ENCODE measurements at regions not wholly inside any gene's neighbourhood (a gene's known extent, or its start where the extent isn't known, plus 50 kb on each side); places are given as distances from the start of the nearest gene placed in this dataset.

DNA sequence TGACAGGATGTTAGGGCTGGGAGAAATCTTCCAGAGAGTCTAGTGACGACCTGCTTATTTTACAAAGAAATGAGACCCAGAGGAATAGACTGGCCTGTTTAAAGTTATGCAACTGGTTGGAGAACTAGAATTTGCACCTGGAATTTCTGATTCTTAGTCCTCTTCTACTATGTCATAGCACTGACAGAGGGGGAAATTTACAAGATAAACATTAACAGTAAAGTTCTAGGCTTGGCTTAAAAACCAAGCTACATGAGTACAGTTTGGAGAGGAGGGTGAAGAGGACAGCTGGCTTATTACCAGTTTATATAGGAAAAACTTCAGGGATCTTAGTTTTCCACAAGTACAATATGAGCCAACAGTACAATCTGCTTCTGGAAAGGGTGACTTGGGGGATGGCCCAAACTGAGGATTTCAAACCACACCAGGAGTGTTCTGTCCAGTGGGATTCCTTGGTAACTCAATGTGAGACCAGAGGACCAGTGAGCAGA is 269.6 kb downstream of the CD109 start:
- Histone ChIP-seq H3K4me3 (no peak overlapping the region), H3K36me3 (no peaks in the 10 kb centered on the region), H3K4me1 (no peaks in the 10 kb centered on the region), H3K27me3 (replicated peaks in 1 of 7) (no peaks in the 10 kb centered on the region), H3K9me3 (no peaks in the 10 kb centered on the region), H3K27ac (no peak overlapping the region)
- TF ChIP-seq POLR2AphosphoS5 (IDR thresholded peaks at IDR 0.05) (no peak), POLR2A (IDR thresholded peaks at IDR 0.05) (no peak)
- TF ChIP-seq, protein P1, sequence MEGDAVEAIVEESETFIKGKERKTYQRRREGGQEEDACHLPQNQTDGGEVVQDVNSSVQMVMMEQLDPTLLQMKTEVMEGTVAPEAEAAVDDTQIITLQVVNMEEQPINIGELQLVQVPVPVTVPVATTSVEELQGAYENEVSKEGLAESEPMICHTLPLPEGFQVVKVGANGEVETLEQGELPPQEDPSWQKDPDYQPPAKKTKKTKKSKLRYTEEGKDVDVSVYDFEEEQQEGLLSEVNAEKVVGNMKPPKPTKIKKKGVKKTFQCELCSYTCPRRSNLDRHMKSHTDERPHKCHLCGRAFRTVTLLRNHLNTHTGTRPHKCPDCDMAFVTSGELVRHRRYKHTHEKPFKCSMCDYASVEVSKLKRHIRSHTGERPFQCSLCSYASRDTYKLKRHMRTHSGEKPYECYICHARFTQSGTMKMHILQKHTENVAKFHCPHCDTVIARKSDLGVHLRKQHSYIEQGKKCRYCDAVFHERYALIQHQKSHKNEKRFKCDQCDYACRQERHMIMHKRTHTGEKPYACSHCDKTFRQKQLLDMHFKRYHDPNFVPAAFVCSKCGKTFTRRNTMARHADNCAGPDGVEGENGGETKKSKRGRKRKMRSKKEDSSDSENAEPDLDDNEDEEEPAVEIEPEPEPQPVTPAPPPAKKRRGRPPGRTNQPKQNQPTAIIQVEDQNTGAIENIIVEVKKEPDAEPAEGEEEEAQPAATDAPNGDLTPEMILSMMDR (IDR thresholded peaks at IDR 0.05 in 8 of 11, conservative IDR thresholded peaks at IDR 0.05 in 3 of 11), result no peak
- intact Hi-C loops (cut with DNase I; ENCODE audit: low total_unique reads), result no loop called here
- DNase-seq, result no peak
- 48 to 74% (median 66%) methylated on average over 1 of the region's 1 CpG for WGBS, 5 donors

DNA sequence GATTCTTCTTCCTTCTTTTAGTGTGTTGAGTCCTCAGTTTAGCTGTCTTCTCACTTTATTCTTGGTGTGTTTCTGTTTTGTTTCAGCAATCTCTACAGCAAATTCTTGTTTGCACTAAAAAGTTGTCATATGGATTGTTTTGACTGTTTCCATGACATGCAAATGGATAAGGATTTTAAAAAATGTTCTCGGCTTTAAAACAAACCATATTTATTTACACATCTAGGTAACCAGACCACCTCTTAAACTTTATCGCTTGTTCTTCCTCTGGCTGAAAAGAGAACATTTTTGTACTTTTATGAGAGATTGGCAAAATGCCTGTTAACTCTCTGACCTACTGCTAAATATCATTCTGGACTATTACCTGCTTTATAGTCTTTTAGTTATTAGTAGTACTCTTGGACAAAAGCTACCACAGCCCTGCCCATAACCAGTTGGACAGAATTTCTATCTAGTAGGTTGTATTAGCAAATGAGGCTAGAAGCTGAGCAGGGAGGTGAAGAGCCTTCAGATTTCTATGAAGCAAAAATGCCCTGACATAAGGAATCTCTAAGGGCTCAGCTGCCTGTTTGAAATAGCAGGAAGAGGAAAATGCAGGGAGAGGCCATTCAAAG is 268.3 kb downstream of the CD109 start:
- H3K36me3 ChIP-seq, result no peaks in the 10 kb centered on the region
- H3K9me3 ChIP-seq, result no peaks in the 10 kb centered on the region
- H3K4me3 ChIP-seq, result no peak overlapping the region
- WGBS, 5 donors, result 48 to 96% (median 93%) methylated on average over 2 of the region's 2 CpGs
- no peak overlapping the region for H3K27ac ChIP-seq
- no peaks in the 10 kb centered on the region for H3K27me3 ChIP-seq (replicated peaks in 1 of 7)
- TF ChIP-seq, protein P1 (IDR thresholded peaks at IDR 0.05 in 8 of 11, conservative IDR thresholded peaks at IDR 0.05 in 3 of 11), result no peak
- TF ChIP-seq POLR2A (IDR thresholded peaks at IDR 0.05) (no peak), POLR2AphosphoS5 (IDR thresholded peaks at IDR 0.05) (no peak)
- intact Hi-C loops (cut with DNase I; ENCODE audit: low total_unique reads), result no loop called here
- no peaks in the 10 kb centered on the region for H3K4me1 ChIP-seq
- no peak for DNase-seq

DNA sequence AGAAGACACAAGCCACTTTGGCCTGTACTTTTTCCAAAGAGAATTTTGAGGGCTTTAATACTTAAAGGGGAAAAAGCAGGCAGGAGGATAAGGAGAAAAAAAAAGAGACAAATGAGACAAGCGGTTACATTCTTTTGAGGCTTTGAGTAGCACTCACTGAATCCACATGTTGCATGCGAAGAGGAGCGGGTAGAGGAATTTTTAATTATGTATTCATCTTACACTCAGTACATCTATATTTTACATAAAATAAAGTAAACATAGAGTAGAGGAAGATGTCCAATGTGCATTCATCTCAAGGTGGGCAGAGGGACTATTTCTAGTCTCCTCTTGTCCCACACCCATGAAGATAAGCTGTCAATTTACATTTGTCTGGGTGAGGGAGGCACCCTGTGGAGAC is 266.9 kb downstream of the CD109 start:
- TF ChIP-seq POLR2AphosphoS5 (IDR thresholded peaks at IDR 0.05), result no peak
- TF ChIP-seq, protein P1 (IDR thresholded peaks at IDR 0.05 in 8 of 11, conservative IDR thresholded peaks at IDR 0.05 in 3 of 11), result no peak
- no peak for TF ChIP-seq POLR2A (IDR thresholded peaks at IDR 0.05)
- Histone ChIP-seq H3K4me3 (no peak overlapping the region), H3K9me3 (no peaks in the 10 kb centered on the region), H3K27ac (no peak overlapping the region), H3K36me3 (no peaks in the 10 kb centered on the region), H3K27me3 (replicated peaks in 1 of 7) (no peaks in the 10 kb centered on the region), H3K4me1 (no peaks in the 10 kb centered on the region)
- 91 to 97% (median 94%) methylated on average over 3 of the region's 3 CpGs for WGBS, 5 donors
- no peak for DNase-seq
- intact Hi-C loops (cut with DNase I; ENCODE audit: low total_unique reads), result no loop called here

DNA sequence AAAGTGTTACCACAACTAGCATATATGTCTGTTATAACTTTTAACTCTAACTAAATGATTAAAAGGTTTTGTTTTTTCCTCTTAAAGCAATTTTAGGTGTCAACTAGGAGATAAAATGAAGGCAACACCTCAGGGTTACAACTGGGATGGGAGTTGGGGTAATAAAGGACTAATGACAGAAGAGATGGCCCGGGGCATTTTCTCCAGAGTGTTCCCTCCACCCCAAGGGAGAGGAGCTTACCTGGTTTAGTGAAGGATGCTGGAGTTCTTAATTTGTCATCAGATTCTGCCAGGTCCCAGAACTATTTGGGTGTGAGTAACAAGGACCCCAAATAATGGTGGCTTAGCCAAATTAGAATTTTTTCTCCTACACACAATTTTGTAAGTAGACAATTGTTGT is 260.3 kb downstream of the CD109 start:
- no peaks in the 10 kb centered on the region for H3K36me3 ChIP-seq
- H3K9me3 ChIP-seq, result no peaks in the 10 kb centered on the region
- no peaks in the 10 kb centered on the region for H3K27me3 ChIP-seq (replicated peaks in 1 of 7)
- intact Hi-C loops (cut with DNase I; ENCODE audit: low total_unique reads), result no loop called here
- H3K27ac ChIP-seq, result no peak overlapping the region
- WGBS, 5 donors, result 35 to 88% (median 50%) methylated on average over 1 of the region's 1 CpG
- DNase-seq, result no peak
- TF ChIP-seq POLR2A (IDR thresholded peaks at IDR 0.05), result no peak
- H3K4me1 ChIP-seq, result no peaks in the 10 kb centered on the region
- no peak overlapping the region for H3K4me3 ChIP-seq
